H1 (cell line): ENCODE measurements at regions not wholly inside any gene's neighbourhood (a gene's known extent, or its start where the extent isn't known, plus 50 kb on each side); places are given as distances from the start of the nearest gene placed in this dataset.

Experiments used
- CTCF ChIA-PET: fragments of 300-600 bp; sonication (Branson Sonifier 250); formaldehyde crosslinking; loops from one replicate; lab custom pipeline; 2021; ENCODE audit not compliant: partially characterized antibody; lab: Charles Lee
- POLR2A ChIA-PET: fragments of 300-600 bp; sonication (Branson Sonifier 250); formaldehyde crosslinking; loops from one replicate; lab custom pipeline; 2021; ENCODE audit warnings: inconsistent platforms; ENCODE audit not compliant: partially characterized antibody; lab: Charles Lee
- DNase-seq, 2 experiments: peaks; one replicate each; pipeline versions ENCODE4 v3.0.0 to v3.0.0-alpha.2; 2010 to 2022; ENCODE audit warnings: low spot score in 2 of 2, low read depth in 1 of 2, mixed read lengths in 1 of 2
- FAIRE-seq: peaks from 2 replicates; lab custom pipeline; 2011; peaks lifted over from hg19 to GRCh38; lab: Jason Lieb, UNC
- H2AFZ ChIP-seq: 2 replicates; pipeline ENCODE4 v1.8.1; 2012; ENCODE audit warnings: low read length, inconsistent platforms
- H2AK5ac ChIP-seq: 2 replicates; pipeline ENCODE4 v1.6.1; 2013; ENCODE audit warnings: low read depth, low read length
- H2BK120ac ChIP-seq: replicated peaks from 2 replicates; pipeline ENCODE3; 2013; ENCODE audit warnings: low read depth, low read length, inconsistent platforms
- H2BK12ac ChIP-seq: 2 replicates; pipeline ENCODE4 v1.6.1; 2013; ENCODE audit warnings: low read depth, low read length
- H2BK15ac ChIP-seq: 2 replicates; pipeline ENCODE4 v1.6.1; 2013; ENCODE audit warnings: low read length
- H2BK20ac ChIP-seq: 2 replicates; pipeline ENCODE4 v1.6.1; 2013; ENCODE audit warnings: low read length
- H2BK5ac ChIP-seq: 2 replicates; pipeline ENCODE4 v1.6.1; 2013; ENCODE audit warnings: low read depth, low read length
- H3K14ac ChIP-seq: 2 replicates; pipeline ENCODE4 v1.6.1; 2013; ENCODE audit warnings: inconsistent platforms; ENCODE audit not compliant: insufficient read length
- H3K18ac ChIP-seq: 2 replicates; pipeline ENCODE4 v1.6.1; 2013; ENCODE audit warnings: low read length; ENCODE audit errors: extremely low read depth
- H3K23ac ChIP-seq: 2 replicates; pipeline ENCODE4 v1.6.1; 2013; ENCODE audit warnings: inconsistent platforms; ENCODE audit not compliant: insufficient read length
- H3K23me2 ChIP-seq: 2 replicates; pipeline ENCODE4 v1.6.1; 2013; ENCODE audit warnings: low read depth, low read length
- H3K27ac ChIP-seq: 2 replicates; pipeline ENCODE4 v1.6.1; 2011; ENCODE audit warnings: low read depth, low read length, inconsistent platforms
- H3K27me3 ChIP-seq, 4 experiments: replicated peaks in 1 of 4; 1 replicate in 1 of 4; 2 replicates in 3 of 4; pipeline versions ENCODE4 v1.6.1 to v1.8.1; 2011 to 2013; ENCODE audit warnings: low read length in 3 of 4, mild to moderate bottlenecking in 3 of 4, inconsistent platforms in 2 of 4, mixed read lengths in 2 of 4, moderate library complexity in 1 of 4; ENCODE audit not compliant: control insufficient read depth in 3 of 4, insufficient read depth in 3 of 4; ENCODE audit errors: extremely low read depth in 1 of 4
- H3K36me3 ChIP-seq, 4 experiments: 2 replicates each; pipeline versions ENCODE4 v1.6.1 to v1.8.1; 2011 to 2013; ENCODE audit warnings: mild to moderate bottlenecking in 4 of 4, low read length in 3 of 4, moderate library complexity in 2 of 4, control low read depth in 1 of 4, inconsistent platforms in 1 of 4; ENCODE audit not compliant: insufficient read depth in 4 of 4, control insufficient read depth in 2 of 4
- H3K4ac ChIP-seq: replicated peaks from 2 replicates; pipeline ENCODE3; 2013; ENCODE audit warnings: low read length, low read depth, mixed read lengths, inconsistent platforms; ENCODE audit not compliant: insufficient read length
- H3K4me1 ChIP-seq, 4 experiments: replicated peaks in 1 of 4; 1 replicate in 1 of 4; 2 replicates in 3 of 4; pipeline versions ENCODE4 v1.6.1 to v1.8.1; 2011 to 2013; ENCODE audit warnings: low read length in 3 of 4, inconsistent platforms in 2 of 4, mixed read lengths in 1 of 4; ENCODE audit not compliant: insufficient read depth in 4 of 4, control insufficient read depth in 3 of 4
- H3K4me2 ChIP-seq, 2 experiments: 2 replicates each; pipeline versions ENCODE4 v1.6.1 to v1.8.1; 2011 to 2013; ENCODE audit warnings: low read depth in 2 of 2, low read length in 2 of 2, control low read depth in 1 of 2, inconsistent platforms in 1 of 2, mild to moderate bottlenecking in 1 of 2; ENCODE audit not compliant: insufficient read depth in 1 of 2
- H3K4me3 ChIP-seq, 4 experiments: fragments of 200-600, 300-600 bp in 1 of 4; sonication (generic), shearing (Covaris generic), sonication (Bioruptor Twin) in 1 of 4; 2 replicates each; pipeline versions ENCODE4 v1.5.1 to v1.8.1; 2011 to 2016; ENCODE audit warnings: low read length in 4 of 4, low read depth in 3 of 4, control low read depth in 2 of 4, inconsistent platforms in 2 of 4, mild to moderate bottlenecking in 2 of 4, mixed read lengths in 1 of 4, moderate library complexity in 1 of 4; ENCODE audit not compliant: insufficient read depth in 2 of 4; ENCODE audit errors: extremely low read depth in 1 of 4
- H3K56ac ChIP-seq: replicated peaks from 2 replicates; pipeline ENCODE3; 2013; ENCODE audit warnings: low read depth, mild to moderate bottlenecking, mixed read lengths, low read length, inconsistent platforms; ENCODE audit not compliant: insufficient read length
- H3K79me1 ChIP-seq: 2 replicates; pipeline ENCODE4 v1.6.1; 2013; ENCODE audit warnings: low read depth, low read length, control low read depth
- H3K79me2 ChIP-seq, 2 experiments: 2 replicates each; pipeline versions ENCODE4 v1.6.1 to v1.8.1; 2012 to 2013; ENCODE audit warnings: low read length in 2 of 2, mild to moderate bottlenecking in 2 of 2, inconsistent platforms in 1 of 2; ENCODE audit not compliant: insufficient read depth in 2 of 2, control insufficient read depth in 1 of 2
- H3K9ac ChIP-seq, 4 experiments: replicated peaks in 1 of 4; 1 replicate in 1 of 4; 2 replicates in 3 of 4; pipeline versions ENCODE4 v1.6.1 to v1.8.1; 2011 to 2013; ENCODE audit warnings: low read depth in 3 of 4, low read length in 3 of 4, control low read depth in 2 of 4, mild to moderate bottlenecking in 2 of 4, moderate library complexity in 2 of 4, inconsistent platforms in 1 of 4; ENCODE audit errors: extremely low read depth in 1 of 4
- H3K9me3 ChIP-seq, 2 experiments: 2 replicates each; pipeline versions ENCODE4 v1.6.1 to v1.8.1; 2012 to 2013; ENCODE audit warnings: mild to moderate bottlenecking in 2 of 2, moderate library complexity in 2 of 2, control low read depth in 1 of 2, inconsistent platforms in 1 of 2, low read depth in 1 of 2, low read length in 1 of 2, mixed read lengths in 1 of 2; ENCODE audit not compliant: insufficient read depth in 2 of 2
- H4K20me1 ChIP-seq, 2 experiments: replicated peaks in 1 of 2; 2 replicates each; pipeline versions ENCODE3 to v1.8.1; 2011 to 2013; ENCODE audit warnings: inconsistent platforms in 2 of 2, low read length in 2 of 2, mild to moderate bottlenecking in 1 of 2; ENCODE audit not compliant: insufficient read depth in 2 of 2, control insufficient read depth in 1 of 2
- H4K5ac ChIP-seq: 2 replicates; pipeline ENCODE4 v1.6.1; 2013; ENCODE audit warnings: low read length, low read depth, mixed read lengths, inconsistent platforms; ENCODE audit not compliant: insufficient read length
- H4K8ac ChIP-seq: 2 replicates; pipeline ENCODE4 v1.8.0; 2013; ENCODE audit warnings: mild to moderate bottlenecking, moderate library complexity, low read length, inconsistent platforms; ENCODE audit not compliant: insufficient read depth; ENCODE audit errors: extremely low read depth
- H4K91ac ChIP-seq: replicated peaks from 2 replicates; pipeline ENCODE3; 2013; ENCODE audit warnings: low read length, mixed read lengths, inconsistent platforms; ENCODE audit not compliant: insufficient read length
- ASH2L ChIP-seq: fragments of 200-600, 300-600 bp; sonication (generic); IDR thresholded peaks from one replicate; pipeline ENCODE4 v1.7.1; 2017; ENCODE audit warnings: low read length
- BACH1 ChIP-seq: IDR thresholded peaks from 2 replicates; pipeline ENCODE4 v1.6.1; 2012; ENCODE audit warnings: low read length, improper control_type of control experiment
- CBX8 ChIP-seq: fragments of 300-800, 300-1000 bp; sonication (generic); IDR thresholded peaks from 2 replicates; pipeline ENCODE4 v1.7.1; 2016; ENCODE audit warnings: low read depth, low read length, borderline replicate concordance
- CHD1 ChIP-seq: IDR thresholded peaks from 2 replicates; pipeline ENCODE4 v1.6.1; 2012; ENCODE audit warnings: low read depth, low read length, improper control_type of control experiment
- CREB1 ChIP-seq: IDR thresholded peaks from 2 replicates; pipeline ENCODE4 v1.6.1; 2012; ENCODE audit warnings: inconsistent platforms
- FOSL1 ChIP-seq: IDR thresholded peaks from 2 replicates; pipeline ENCODE4 v1.6.1; 2011; ENCODE audit warnings: mild to moderate bottlenecking, low read depth, low read length, moderate library complexity; ENCODE audit not compliant: insufficient read depth
- GTF2F1 ChIP-seq: IDR thresholded peaks from 2 replicates; pipeline ENCODE4 v1.6.1; 2012; ENCODE audit warnings: low read depth, low read length, improper control_type of control experiment, borderline replicate concordance
- HDAC2 ChIP-seq, 2 experiments: fragments of 300-600 bp in 1 of 2; sonication (generic) in 1 of 2; IDR thresholded peaks; 2 replicates each; pipeline ENCODE4 v1.6.1; 2011 to 2012; ENCODE audit warnings: low read depth in 2 of 2, low read length in 2 of 2, mild to moderate bottlenecking in 2 of 2, moderate library complexity in 2 of 2, borderline replicate concordance in 1 of 2, inconsistent platforms in 1 of 2
- POLR2A ChIP-seq, 2 experiments: IDR thresholded peaks; 1 replicate in 1 of 2; 2 replicates in 1 of 2; pipeline ENCODE4 v1.6.1; 2011; ENCODE audit warnings: low read depth in 2 of 2, low read length in 2 of 2, mild to moderate bottlenecking in 2 of 2; ENCODE audit errors: control extremely low read depth in 1 of 2
- POLR2AphosphoS5 ChIP-seq: IDR thresholded peaks from 2 replicates; pipeline ENCODE4 v1.6.1; 2011; ENCODE audit warnings: low read depth, low read length
- RXRA ChIP-seq: IDR thresholded peaks from 2 replicates; pipeline ENCODE4 v1.6.1; 2011; ENCODE audit warnings: low read depth, mild to moderate bottlenecking, low read length, moderate library complexity; ENCODE audit not compliant: insufficient read depth
- SAP30 ChIP-seq: fragments of 300-600 bp; sonication (generic); IDR thresholded peaks from 2 replicates; pipeline ENCODE4 v1.7.1; 2012; ENCODE audit warnings: low read length, moderate library complexity, mild to moderate bottlenecking, inconsistent platforms; ENCODE audit not compliant: insufficient read depth, insufficient replicate concordance
- SIN3A ChIP-seq, 2 experiments: IDR thresholded peaks in 1 of 2; conservative IDR thresholded peaks in 1 of 2; 2 replicates each; pipeline ENCODE4 v1.6.1; 2011 to 2012; ENCODE audit warnings: low read length in 2 of 2, improper control_type of control experiment in 1 of 2, low read depth in 1 of 2, mild to moderate bottlenecking in 1 of 2
- SP1 ChIP-seq: IDR thresholded peaks from 2 replicates; pipeline ENCODE4 v1.6.1; 2011; ENCODE audit warnings: low read depth, low read length
- SP4 ChIP-seq: IDR thresholded peaks from 2 replicates; pipeline ENCODE4 v1.6.1; 2012; ENCODE audit warnings: low read length, inconsistent platforms
- TEAD4 ChIP-seq: IDR thresholded peaks from 2 replicates; pipeline ENCODE4 v1.6.1; 2012; ENCODE audit warnings: low read depth, low read length, inconsistent platforms, mixed read lengths
- YY1 ChIP-seq: IDR thresholded peaks from 2 replicates; pipeline ENCODE4 v1.6.1; 2011; ENCODE audit warnings: low read depth, mild to moderate bottlenecking, low read length
- ZNF274 ChIP-seq: IDR thresholded peaks from 2 replicates; pipeline ENCODE4 v1.7.0; 2012; ENCODE audit warnings: low read length, borderline replicate concordance; ENCODE audit errors: extremely low read depth

DNA sequence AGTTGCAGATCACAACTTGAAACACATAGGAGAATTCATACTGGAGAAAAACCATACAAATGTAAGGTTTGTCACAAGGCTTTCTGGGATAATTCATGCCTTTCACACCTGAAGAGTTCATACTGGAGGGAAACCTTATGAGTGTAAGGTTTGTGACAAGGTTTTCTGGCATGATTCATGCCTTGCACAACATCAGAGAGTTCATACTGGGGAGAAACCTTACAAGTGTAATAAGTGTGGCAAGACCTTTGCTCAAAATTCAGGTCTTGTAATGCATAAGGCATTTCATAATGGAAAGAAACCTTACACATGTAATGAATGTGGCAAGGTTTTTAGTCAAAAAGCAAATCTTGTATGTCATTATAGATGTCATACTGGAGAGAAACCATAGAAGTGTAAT is 58.8 kb upstream of the ENPEP start:
- DNase-seq (no peak), FAIRE-seq (no peak)
- H3K23me2 ChIP-seq, result no peaks in the 10 kb centered on the region
- H2AFZ ChIP-seq, result no peak overlapping the region
- peaks cover 11 to 23% (median 17%) of the 10 kb centered on the region in 4 experiments for H3K27me3 ChIP-seq
- no peak overlapping the region for H3K27ac ChIP-seq
- H2BK15ac ChIP-seq, result no peak overlapping the region
- no peaks in the 10 kb centered on the region; a peak in 1 of 4 replicates for H3K9me3 ChIP-seq
- no peak overlapping the region for H3K4me2 ChIP-seq
- H4K20me1 ChIP-seq, result no peaks in the 10 kb centered on the region
- no peaks in the 10 kb centered on the region for H3K79me1 ChIP-seq
- no peak overlapping the region for H3K23ac ChIP-seq
- H3K18ac ChIP-seq, result no peak overlapping the region
- H2BK5ac ChIP-seq, result no peak overlapping the region
- no peaks in the 10 kb centered on the region for H3K79me2 ChIP-seq
- no peak overlapping the region for H3K56ac ChIP-seq
- no peak overlapping the region for H3K4ac ChIP-seq
- H2BK120ac ChIP-seq, result no peak overlapping the region
- H3K36me3 ChIP-seq, result no peaks in the 10 kb centered on the region; a peak in 1 of 8 replicates
- no peak overlapping the region for H4K91ac ChIP-seq
- no peak overlapping the region for H2BK12ac ChIP-seq
- H3K4me3 ChIP-seq, result no peak overlapping the region
- H4K5ac ChIP-seq, result no peak overlapping the region
- CTCF ChIA-PET, result no interaction called here
- H3K14ac ChIP-seq, result no peak overlapping the region
- H4K8ac ChIP-seq, result no peak overlapping the region
- H3K9ac ChIP-seq, result no peak overlapping the region
- H2AK5ac ChIP-seq, result no peak overlapping the region
- POLR2A ChIA-PET, result no interaction called here
- H3K4me1 ChIP-seq, result peaks cover 0 to 4% (median 2%) of the 10 kb centered on the region in 4 experiments; a peak in 3 of 7 replicates
- no peak overlapping the region for H2BK20ac ChIP-seq
- TF ChIP-seq CHD1 (no peak), SIN3A (conservative IDR thresholded peaks at IDR 0.05 in 1 of 2, IDR thresholded peaks at IDR 0.05 in 1 of 2; ENCODE audit: low read depth in 1 of 2, low read length in 2 of 2) (no peak), CBX8 (no peak), POLR2AphosphoS5 (no peak), ASH2L (no peak), ZNF274 (no peak), YY1 (no peak), CREB1 (no peak), RXRA (no peak), TEAD4 (no peak), BACH1 (no peak), FOSL1 (no peak), HDAC2 (IDR thresholded peaks at IDR 0.05; ENCODE audit: borderline replicate concordance in 1 of 2, low read depth in 2 of 2, low read length in 2 of 2) (no peak), SP1 (no peak), POLR2A (IDR thresholded peaks at IDR 0.05; ENCODE audit: control extremely low read depth in 1 of 2, low read depth in 2 of 2, low read length in 2 of 2) (no peak), SAP30 (no peak), GTF2F1 (no peak), SP4 (no peak)
